H1 (cell line): ENCODE measurements at regions not wholly inside any gene's neighbourhood (a gene's known extent, or its start where the extent isn't known, plus 50 kb on each side); places are given as distances from the start of the nearest gene placed in this dataset.

Source experiments
- CTCF ChIA-PET: fragments of 300-600 bp; sonication (Branson Sonifier 250); formaldehyde crosslinking; loops from one replicate; lab custom pipeline; 2021; ENCODE audit not compliant: partially characterized antibody; lab: Charles Lee
- POLR2A ChIA-PET: fragments of 300-600 bp; sonication (Branson Sonifier 250); formaldehyde crosslinking; loops from one replicate; lab custom pipeline; 2021; ENCODE audit warnings: inconsistent platforms; ENCODE audit not compliant: partially characterized antibody; lab: Charles Lee
- DNase-seq, 2 experiments: peaks; one replicate each; pipeline versions ENCODE4 v3.0.0 to v3.0.0-alpha.2; 2010 to 2022; ENCODE audit warnings: low spot score in 2 of 2, low read depth in 1 of 2, mixed read lengths in 1 of 2
- FAIRE-seq: peaks from 2 replicates; lab custom pipeline; 2011; peaks lifted over from hg19 to GRCh38; lab: Jason Lieb, UNC
- H2AFZ ChIP-seq: 2 replicates; pipeline ENCODE4 v1.8.1; 2012; ENCODE audit warnings: low read length, inconsistent platforms
- H2AK5ac ChIP-seq: 2 replicates; pipeline ENCODE4 v1.6.1; 2013; ENCODE audit warnings: low read depth, low read length
- H2BK120ac ChIP-seq: replicated peaks from 2 replicates; pipeline ENCODE3; 2013; ENCODE audit warnings: low read depth, low read length, inconsistent platforms
- H2BK12ac ChIP-seq: 2 replicates; pipeline ENCODE4 v1.6.1; 2013; ENCODE audit warnings: low read depth, low read length
- H2BK15ac ChIP-seq: 2 replicates; pipeline ENCODE4 v1.6.1; 2013; ENCODE audit warnings: low read length
- H2BK20ac ChIP-seq: 2 replicates; pipeline ENCODE4 v1.6.1; 2013; ENCODE audit warnings: low read length
- H2BK5ac ChIP-seq: 2 replicates; pipeline ENCODE4 v1.6.1; 2013; ENCODE audit warnings: low read depth, low read length
- H3K14ac ChIP-seq: 2 replicates; pipeline ENCODE4 v1.6.1; 2013; ENCODE audit warnings: inconsistent platforms; ENCODE audit not compliant: insufficient read length
- H3K18ac ChIP-seq: 2 replicates; pipeline ENCODE4 v1.6.1; 2013; ENCODE audit warnings: low read length; ENCODE audit errors: extremely low read depth
- H3K23ac ChIP-seq: 2 replicates; pipeline ENCODE4 v1.6.1; 2013; ENCODE audit warnings: inconsistent platforms; ENCODE audit not compliant: insufficient read length
- H3K23me2 ChIP-seq: 2 replicates; pipeline ENCODE4 v1.6.1; 2013; ENCODE audit warnings: low read depth, low read length
- H3K27ac ChIP-seq: 2 replicates; pipeline ENCODE4 v1.6.1; 2011; ENCODE audit warnings: low read depth, low read length, inconsistent platforms
- H3K27me3 ChIP-seq, 4 experiments: replicated peaks in 1 of 4; 1 replicate in 1 of 4; 2 replicates in 3 of 4; pipeline versions ENCODE4 v1.6.1 to v1.8.1; 2011 to 2013; ENCODE audit warnings: low read length in 3 of 4, mild to moderate bottlenecking in 3 of 4, inconsistent platforms in 2 of 4, mixed read lengths in 2 of 4, moderate library complexity in 1 of 4; ENCODE audit not compliant: control insufficient read depth in 3 of 4, insufficient read depth in 3 of 4; ENCODE audit errors: extremely low read depth in 1 of 4
- H3K36me3 ChIP-seq, 4 experiments: 2 replicates each; pipeline versions ENCODE4 v1.6.1 to v1.8.1; 2011 to 2013; ENCODE audit warnings: mild to moderate bottlenecking in 4 of 4, low read length in 3 of 4, moderate library complexity in 2 of 4, control low read depth in 1 of 4, inconsistent platforms in 1 of 4; ENCODE audit not compliant: insufficient read depth in 4 of 4, control insufficient read depth in 2 of 4
- H3K4ac ChIP-seq: replicated peaks from 2 replicates; pipeline ENCODE3; 2013; ENCODE audit warnings: low read length, low read depth, mixed read lengths, inconsistent platforms; ENCODE audit not compliant: insufficient read length
- H3K4me1 ChIP-seq, 4 experiments: replicated peaks in 1 of 4; 1 replicate in 1 of 4; 2 replicates in 3 of 4; pipeline versions ENCODE4 v1.6.1 to v1.8.1; 2011 to 2013; ENCODE audit warnings: low read length in 3 of 4, inconsistent platforms in 2 of 4, mixed read lengths in 1 of 4; ENCODE audit not compliant: insufficient read depth in 4 of 4, control insufficient read depth in 3 of 4
- H3K4me2 ChIP-seq, 2 experiments: 2 replicates each; pipeline versions ENCODE4 v1.6.1 to v1.8.1; 2011 to 2013; ENCODE audit warnings: low read depth in 2 of 2, low read length in 2 of 2, control low read depth in 1 of 2, inconsistent platforms in 1 of 2, mild to moderate bottlenecking in 1 of 2; ENCODE audit not compliant: insufficient read depth in 1 of 2
- H3K4me3 ChIP-seq, 4 experiments: fragments of 200-600, 300-600 bp in 1 of 4; sonication (generic), shearing (Covaris generic), sonication (Bioruptor Twin) in 1 of 4; 2 replicates each; pipeline versions ENCODE4 v1.5.1 to v1.8.1; 2011 to 2016; ENCODE audit warnings: low read length in 4 of 4, low read depth in 3 of 4, control low read depth in 2 of 4, inconsistent platforms in 2 of 4, mild to moderate bottlenecking in 2 of 4, mixed read lengths in 1 of 4, moderate library complexity in 1 of 4; ENCODE audit not compliant: insufficient read depth in 2 of 4; ENCODE audit errors: extremely low read depth in 1 of 4
- H3K56ac ChIP-seq: replicated peaks from 2 replicates; pipeline ENCODE3; 2013; ENCODE audit warnings: low read depth, mild to moderate bottlenecking, mixed read lengths, low read length, inconsistent platforms; ENCODE audit not compliant: insufficient read length
- H3K79me1 ChIP-seq: 2 replicates; pipeline ENCODE4 v1.6.1; 2013; ENCODE audit warnings: low read depth, low read length, control low read depth
- H3K79me2 ChIP-seq, 2 experiments: 2 replicates each; pipeline versions ENCODE4 v1.6.1 to v1.8.1; 2012 to 2013; ENCODE audit warnings: low read length in 2 of 2, mild to moderate bottlenecking in 2 of 2, inconsistent platforms in 1 of 2; ENCODE audit not compliant: insufficient read depth in 2 of 2, control insufficient read depth in 1 of 2
- H3K9ac ChIP-seq, 4 experiments: replicated peaks in 1 of 4; 1 replicate in 1 of 4; 2 replicates in 3 of 4; pipeline versions ENCODE4 v1.6.1 to v1.8.1; 2011 to 2013; ENCODE audit warnings: low read depth in 3 of 4, low read length in 3 of 4, control low read depth in 2 of 4, mild to moderate bottlenecking in 2 of 4, moderate library complexity in 2 of 4, inconsistent platforms in 1 of 4; ENCODE audit errors: extremely low read depth in 1 of 4
- H3K9me3 ChIP-seq, 2 experiments: 2 replicates each; pipeline versions ENCODE4 v1.6.1 to v1.8.1; 2012 to 2013; ENCODE audit warnings: mild to moderate bottlenecking in 2 of 2, moderate library complexity in 2 of 2, control low read depth in 1 of 2, inconsistent platforms in 1 of 2, low read depth in 1 of 2, low read length in 1 of 2, mixed read lengths in 1 of 2; ENCODE audit not compliant: insufficient read depth in 2 of 2
- H4K20me1 ChIP-seq, 2 experiments: replicated peaks in 1 of 2; 2 replicates each; pipeline versions ENCODE3 to v1.8.1; 2011 to 2013; ENCODE audit warnings: inconsistent platforms in 2 of 2, low read length in 2 of 2, mild to moderate bottlenecking in 1 of 2; ENCODE audit not compliant: insufficient read depth in 2 of 2, control insufficient read depth in 1 of 2
- H4K5ac ChIP-seq: 2 replicates; pipeline ENCODE4 v1.6.1; 2013; ENCODE audit warnings: low read length, low read depth, mixed read lengths, inconsistent platforms; ENCODE audit not compliant: insufficient read length
- H4K8ac ChIP-seq: 2 replicates; pipeline ENCODE4 v1.8.0; 2013; ENCODE audit warnings: mild to moderate bottlenecking, moderate library complexity, low read length, inconsistent platforms; ENCODE audit not compliant: insufficient read depth; ENCODE audit errors: extremely low read depth
- H4K91ac ChIP-seq: replicated peaks from 2 replicates; pipeline ENCODE3; 2013; ENCODE audit warnings: low read length, mixed read lengths, inconsistent platforms; ENCODE audit not compliant: insufficient read length
- ATF2 ChIP-seq: IDR thresholded peaks from 2 replicates; pipeline ENCODE4 v1.6.1; 2012; ENCODE audit warnings: low read length, inconsistent platforms
- CBX5 ChIP-seq: fragments of 300-800, 300-1000 bp; sonication (generic); IDR thresholded peaks from 2 replicates; pipeline ENCODE4 v1.7.1; 2016; ENCODE audit warnings: antibody characterized with exemption, low read length, low read depth
- EZH2 ChIP-seq: fragments of 200-600 bp; sonication (generic); IDR thresholded peaks from 2 replicates; pipeline ENCODE4 v1.7.1; 2012; ENCODE audit warnings: low read depth, mild to moderate bottlenecking, moderate library complexity, low read length, inconsistent platforms; ENCODE audit not compliant: severe bottlenecking
- FOSL1 ChIP-seq: IDR thresholded peaks from 2 replicates; pipeline ENCODE4 v1.6.1; 2011; ENCODE audit warnings: mild to moderate bottlenecking, low read depth, low read length, moderate library complexity; ENCODE audit not compliant: insufficient read depth
- JUND ChIP-seq: IDR thresholded peaks from 2 replicates; pipeline ENCODE4 v1.6.1; 2011; ENCODE audit warnings: mild to moderate bottlenecking, improper control_type of control experiment, low read length
- KDM5A ChIP-seq: fragments of 200-600 bp; IDR thresholded peaks from 2 replicates; pipeline ENCODE4 v1.7.1; 2012; ENCODE audit warnings: mild to moderate bottlenecking, low read length, inconsistent platforms, mixed read lengths
- POLR2A ChIP-seq, 2 experiments: IDR thresholded peaks; 1 replicate in 1 of 2; 2 replicates in 1 of 2; pipeline ENCODE4 v1.6.1; 2011; ENCODE audit warnings: low read depth in 2 of 2, low read length in 2 of 2, mild to moderate bottlenecking in 2 of 2; ENCODE audit errors: control extremely low read depth in 1 of 2
- POLR2AphosphoS5 ChIP-seq: IDR thresholded peaks from 2 replicates; pipeline ENCODE4 v1.6.1; 2011; ENCODE audit warnings: low read depth, low read length
- RAD21 ChIP-seq, 2 experiments: IDR thresholded peaks in 1 of 2; conservative IDR thresholded peaks in 1 of 2; 2 replicates each; pipeline ENCODE4 v1.6.1; 2011; ENCODE audit warnings: low read depth in 2 of 2, low read length in 2 of 2, improper control_type of control experiment in 1 of 2, inconsistent platforms in 1 of 2, mild to moderate bottlenecking in 1 of 2, moderate library complexity in 1 of 2
- RFX5 ChIP-seq: IDR thresholded peaks from 2 replicates; pipeline ENCODE4 v1.6.1; 2011; ENCODE audit warnings: low read depth, low read length, improper control_type of control experiment, borderline replicate concordance
- RNF2 ChIP-seq: fragments of 200-900, 300-1000 bp; sonication (generic); IDR thresholded peaks from 2 replicates; pipeline ENCODE4 v1.7.1; 2016; ENCODE audit warnings: borderline replicate concordance, low read depth, mild to moderate bottlenecking, antibody characterized with exemption, low read length; ENCODE audit not compliant: poor library complexity, severe bottlenecking; ENCODE audit errors: missing control alignments
- SP1 ChIP-seq: IDR thresholded peaks from 2 replicates; pipeline ENCODE4 v1.6.1; 2011; ENCODE audit warnings: low read depth, low read length
- YY1 ChIP-seq: IDR thresholded peaks from 2 replicates; pipeline ENCODE4 v1.6.1; 2011; ENCODE audit warnings: low read depth, mild to moderate bottlenecking, low read length
- WGBS, 2 experiments: shearing (Covaris generic) in 1 of 2; methylation state at CpG; one replicate each; pipeline versions ENCODE4 v1.1.6 to v1.1.7; 2013 to 2015; ENCODE audit warnings: low lambda C conversion rate in 2 of 2, mixed read lengths in 2 of 2, inconsistent platforms in 1 of 2, low coverage in 1 of 2, missing lambda C conversion rate in 1 of 2; ENCODE audit not compliant: insufficient replicate concordance in 2 of 2, insufficient coverage in 1 of 2, insufficient read length in 1 of 2; ENCODE audit errors: extremely low coverage in 1 of 2, missing lambda C conversion rate in 1 of 2; 5-methylcytosine and 5-hydroxymethylcytosine counted together

- Histone ChIP-seq H3K4me2 (no peak overlapping the region), H3K56ac (no peak overlapping the region), H3K23ac (no peak overlapping the region), H3K14ac (no peak overlapping the region), H3K18ac (no peak overlapping the region), H2AK5ac (no peak overlapping the region), H2BK120ac (no peak overlapping the region), H3K4me3 (no peak overlapping the region), H3K36me3 (no peaks in the 10 kb centered on the region), H2BK5ac (no peak overlapping the region), H3K27ac (no peak overlapping the region), H3K9me3 (no peaks in the 10 kb centered on the region), H3K27me3 (no peaks in the 10 kb centered on the region), H4K20me1 (no peaks in the 10 kb centered on the region), H3K4me1 (peaks cover 0 to 3% (median 0%) of the 10 kb centered on the region in 4 experiments; a peak in 1 of 7 replicates), H4K91ac (no peak overlapping the region), H3K79me2 (no peaks in the 10 kb centered on the region), H2AFZ (no peak overlapping the region), H3K23me2 (no peaks in the 10 kb centered on the region), H2BK20ac (no peak overlapping the region), H4K5ac (no peak overlapping the region), H3K4ac (no peak overlapping the region), H4K8ac (no peak overlapping the region), H3K9ac (no peak overlapping the region), H3K79me1 (no peaks in the 10 kb centered on the region), H2BK15ac (no peak overlapping the region), H2BK12ac (no peak overlapping the region)
- CTCF ChIA-PET = no interaction called here
- FAIRE-seq (no peak), DNase-seq (no peak)
- POLR2A ChIA-PET = no interaction called here
- WGBS, 2 experiments = 88% methylated on average over 5 of the region's 5 CpGs; no CpG with 5 or more reads in 1 of the 2 experiments
- TF ChIP-seq FOSL1 (no peak), RFX5 (no peak), ATF2 (no peak), JUND (no peak), RNF2 (no peak), POLR2A (IDR thresholded peaks at IDR 0.05; ENCODE audit: control extremely low read depth in 1 of 2, low read depth in 2 of 2, low read length in 2 of 2) (no peak), RAD21 (IDR thresholded peaks at IDR 0.05 in 1 of 2, conservative IDR thresholded peaks at IDR 0.05 in 1 of 2; ENCODE audit: low read depth in 2 of 2, low read length in 2 of 2) (no peak), EZH2 (no peak), YY1 (no peak), POLR2AphosphoS5 (no peak), SP1 (no peak), CBX5 (no peak), KDM5A (no peak)
Measured at GRCh38 chr15:62324382-62324781, 159.3 kb upstream of the C2CD4B start.
